IPS DF 19.7 (cell line): ENCODE measurements at regions not wholly inside any gene's neighbourhood (a gene's known extent, or its start where the extent isn't known, plus 50 kb on each side); places are given as distances from the start of the nearest gene placed in this dataset.
"Not testable (repeated sequence)": the region's sequence is repeated elsewhere in the genome, so short reads cannot be mapped to it uniquely, and the experiment has no call there.

ENCODE experiments used
- DNase-seq: peaks from one replicate; pipeline ENCODE4 v3.0.0-alpha.2; 2013; ENCODE audit warnings: low read depth, low spot score

GRCh38 chr3:81364411-81364810, 397.0 kb downstream of the GBE1 start:
- DNase-seq = no peak

- DNase-seq = no peak
These were observed 397.6 kb downstream of the GBE1 start for GRCh38 chr3:81363816-81364215.

GRCh38 chr3:81354119-81354518, 407.3 kb downstream of the GBE1 start:
- DNase-seq = no peak

- peak; percentile 17 for DNase-seq
These were observed 408.6 kb downstream of the GBE1 start for GRCh38 chr3:81352867-81353266.

- DNase-seq = no peak
These were observed 411.6 kb downstream of the GBE1 start for GRCh38 chr3:81349816-81350340.

- DNase-seq = no peak
These were observed 422.2 kb downstream of the GBE1 start for GRCh38 chr3:81339040-81339845.

GRCh38 chr3:81336470-81336869, 425.0 kb downstream of the GBE1 start:
- DNase-seq = no peak

- DNase-seq = not testable (repeated sequence)
These were observed 431.6 kb downstream of the GBE1 start for GRCh38 chr3:81329835-81330234.

- no peak for DNase-seq
These were observed 435.2 kb downstream of the GBE1 start for GRCh38 chr3:81326245-81326644.

- DNase-seq = no peak
These were observed 440.6 kb downstream of the GBE1 start for GRCh38 chr3:81320862-81321261.

- no peak for DNase-seq
These were observed 446.4 kb downstream of the GBE1 start for GRCh38 chr3:81315030-81315429.

GRCh38 chr3:81311321-81311720, 450.1 kb downstream of the GBE1 start:
- no peak for DNase-seq

- no peak for DNase-seq
These were observed 453.1 kb downstream of the GBE1 start for GRCh38 chr3:81308306-81308705.

- DNase-seq = no peak
These were observed 454.2 kb downstream of the GBE1 start for GRCh38 chr3:81307221-81307620.

GRCh38 chr3:81303321-81303720, 458.1 kb downstream of the GBE1 start:
- no peak for DNase-seq

GRCh38 chr3:81302045-81302444, 459.4 kb downstream of the GBE1 start:
- DNase-seq = no peak

- DNase-seq = no peak
These were observed 460.2 kb downstream of the GBE1 start for GRCh38 chr3:81301230-81301629.

- no peak for DNase-seq
These were observed 461.0 kb downstream of the GBE1 start for GRCh38 chr3:81300324-81300927.

GRCh38 chr3:81299481-81299880, 462.0 kb downstream of the GBE1 start:
- DNase-seq = no peak

GRCh38 chr3:81295906-81296577, 465.4 kb downstream of the GBE1 start:
- DNase-seq = no peak

- no peak for DNase-seq
These were observed 468.3 kb downstream of the GBE1 start for GRCh38 chr3:81293156-81293555.

GRCh38 chr3:81291586-81291985, 469.9 kb downstream of the GBE1 start:
- DNase-seq = no peak

- no peak for DNase-seq
These were observed 471.8 kb downstream of the GBE1 start for GRCh38 chr3:81289676-81290075.
